ENCODE measurements at regions not wholly inside any gene's neighbourhood (a gene's known extent, or its start where the extent isn't known, plus 50 kb on each side); places are given as distances from the start of the nearest gene placed in this dataset.

DNA sequence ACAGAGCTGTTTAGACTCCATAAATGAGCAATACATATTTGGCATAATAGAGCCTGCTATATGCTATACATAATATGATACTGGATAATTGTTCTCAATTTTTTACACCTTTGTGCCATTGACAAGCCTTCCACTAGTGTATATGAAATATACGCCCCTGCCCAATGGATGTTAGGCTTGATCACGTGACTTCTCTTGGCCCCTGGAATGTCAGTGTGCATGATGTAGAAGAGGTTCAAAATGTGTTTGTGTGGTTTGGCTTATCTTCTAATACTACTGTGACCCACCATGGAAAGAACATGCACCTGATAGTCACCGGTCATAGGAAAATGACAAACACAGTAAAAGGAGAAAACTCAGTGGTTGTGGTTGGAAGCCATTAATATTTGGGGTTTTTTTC, 479.4 kb downstream of the PCDH20 start:
- POLR2A ChIA-PET (ENCODE audit: unreplicated experiment) = no interaction called here
- H3K9me3 ChIP-seq (ENCODE audit: insufficient read depth, low read depth) = no peaks in the 10 kb centered on the region

DNA sequence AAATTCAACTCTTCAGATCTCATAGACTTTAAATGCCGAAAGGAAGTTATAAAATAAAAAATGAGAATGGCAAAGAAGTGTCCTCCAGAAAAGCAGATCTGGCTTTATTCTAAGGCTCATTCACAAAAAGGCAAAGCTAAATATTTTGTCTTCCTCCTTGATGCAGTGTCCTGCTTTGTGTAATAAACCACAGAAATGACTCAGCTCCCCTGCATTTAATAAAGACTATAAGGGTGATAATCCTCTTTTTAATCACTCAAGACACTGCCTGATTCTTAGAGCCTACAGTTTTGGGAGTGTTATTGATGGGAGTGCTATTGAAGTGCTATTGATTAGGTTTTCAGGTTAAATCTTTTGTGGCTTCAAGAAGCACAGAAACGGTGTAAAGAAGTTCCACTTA, 482.0 kb downstream of the PCDH20 start:
- ChIA-PET POLR2A (ENCODE audit: unreplicated experiment) (no interaction called here), CTCF (no interaction called here)
- H3K27me3 ChIP-seq (ENCODE audit: insufficient read depth, low read depth) = no peaks in the 10 kb centered on the region
- no peak overlapping the region for H3K4me2 ChIP-seq
- H3K27ac ChIP-seq = no peak overlapping the region
- H2AFZ ChIP-seq = no peak overlapping the region
- H3K79me2 ChIP-seq (ENCODE audit: low read depth) = no peaks in the 10 kb centered on the region
- no peaks in the 10 kb centered on the region for H4K20me1 ChIP-seq (ENCODE audit: insufficient read depth)
- H3K4me3 ChIP-seq = no peak overlapping the region
- TF ChIP-seq EZH2 (IDR thresholded peaks at IDR 0.05; ENCODE audit: low read depth) = no peak
- TF ChIP-seq, protein P1, sequence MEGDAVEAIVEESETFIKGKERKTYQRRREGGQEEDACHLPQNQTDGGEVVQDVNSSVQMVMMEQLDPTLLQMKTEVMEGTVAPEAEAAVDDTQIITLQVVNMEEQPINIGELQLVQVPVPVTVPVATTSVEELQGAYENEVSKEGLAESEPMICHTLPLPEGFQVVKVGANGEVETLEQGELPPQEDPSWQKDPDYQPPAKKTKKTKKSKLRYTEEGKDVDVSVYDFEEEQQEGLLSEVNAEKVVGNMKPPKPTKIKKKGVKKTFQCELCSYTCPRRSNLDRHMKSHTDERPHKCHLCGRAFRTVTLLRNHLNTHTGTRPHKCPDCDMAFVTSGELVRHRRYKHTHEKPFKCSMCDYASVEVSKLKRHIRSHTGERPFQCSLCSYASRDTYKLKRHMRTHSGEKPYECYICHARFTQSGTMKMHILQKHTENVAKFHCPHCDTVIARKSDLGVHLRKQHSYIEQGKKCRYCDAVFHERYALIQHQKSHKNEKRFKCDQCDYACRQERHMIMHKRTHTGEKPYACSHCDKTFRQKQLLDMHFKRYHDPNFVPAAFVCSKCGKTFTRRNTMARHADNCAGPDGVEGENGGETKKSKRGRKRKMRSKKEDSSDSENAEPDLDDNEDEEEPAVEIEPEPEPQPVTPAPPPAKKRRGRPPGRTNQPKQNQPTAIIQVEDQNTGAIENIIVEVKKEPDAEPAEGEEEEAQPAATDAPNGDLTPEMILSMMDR (conservative IDR thresholded peaks at IDR 0.05) = no peak
- no peaks in the 10 kb centered on the region for H3K9me2 ChIP-seq (ENCODE audit: insufficient read depth)
- BruUV-seq (replicated peaks) = no TSS peak
- no peaks in the 10 kb centered on the region for H3F3A ChIP-seq (ENCODE audit: insufficient read depth, low read depth)
- peaks cover 10% of the 10 kb centered on the region for H3K4me1 ChIP-seq (replicated peaks; ENCODE audit: insufficient read depth)
- intact Hi-C loops (cut with micrococcal nuclease; ENCODE audit: unreplicated experiment) = no loop called here
- no peaks in the 10 kb centered on the region for H3K36me3 ChIP-seq (ENCODE audit: low read depth)
- no peak for DNase-seq
- no peaks in the 10 kb centered on the region for H3K9me3 ChIP-seq (ENCODE audit: insufficient read depth, low read depth)

More for the DNA sequence above, 479.4 kb downstream of the PCDH20 start:
- H3K27me3 ChIP-seq (ENCODE audit: insufficient read depth, low read depth) = no peaks in the 10 kb centered on the region
- H3K4me2 ChIP-seq = no peak overlapping the region
- H3K79me2 ChIP-seq (ENCODE audit: low read depth) = no peaks in the 10 kb centered on the region
- intact Hi-C loops (cut with micrococcal nuclease; ENCODE audit: unreplicated experiment) = no loop called here
- CTCF ChIA-PET = no interaction called here
- TF ChIP-seq, protein P1 (conservative IDR thresholded peaks at IDR 0.05) = no peak
- no peak for TF ChIP-seq EZH2 (IDR thresholded peaks at IDR 0.05; ENCODE audit: low read depth)
- no peaks in the 10 kb centered on the region for H4K20me1 ChIP-seq (ENCODE audit: insufficient read depth)
- no peak overlapping the region for H2AFZ ChIP-seq
- H3K4me3 ChIP-seq = no peak overlapping the region
- no peaks in the 10 kb centered on the region for H3K36me3 ChIP-seq (ENCODE audit: low read depth)
- no peaks in the 10 kb centered on the region for H3K9me2 ChIP-seq (ENCODE audit: insufficient read depth)
- no peak overlapping the region for H3K27ac ChIP-seq
- no TSS peak for BruUV-seq (replicated peaks)
- H3K4me1 ChIP-seq (replicated peaks; ENCODE audit: insufficient read depth) = peaks cover 10% of the 10 kb centered on the region
- DNase-seq = no peak
- no peaks in the 10 kb centered on the region for H3F3A ChIP-seq (ENCODE audit: insufficient read depth, low read depth)

DNA sequence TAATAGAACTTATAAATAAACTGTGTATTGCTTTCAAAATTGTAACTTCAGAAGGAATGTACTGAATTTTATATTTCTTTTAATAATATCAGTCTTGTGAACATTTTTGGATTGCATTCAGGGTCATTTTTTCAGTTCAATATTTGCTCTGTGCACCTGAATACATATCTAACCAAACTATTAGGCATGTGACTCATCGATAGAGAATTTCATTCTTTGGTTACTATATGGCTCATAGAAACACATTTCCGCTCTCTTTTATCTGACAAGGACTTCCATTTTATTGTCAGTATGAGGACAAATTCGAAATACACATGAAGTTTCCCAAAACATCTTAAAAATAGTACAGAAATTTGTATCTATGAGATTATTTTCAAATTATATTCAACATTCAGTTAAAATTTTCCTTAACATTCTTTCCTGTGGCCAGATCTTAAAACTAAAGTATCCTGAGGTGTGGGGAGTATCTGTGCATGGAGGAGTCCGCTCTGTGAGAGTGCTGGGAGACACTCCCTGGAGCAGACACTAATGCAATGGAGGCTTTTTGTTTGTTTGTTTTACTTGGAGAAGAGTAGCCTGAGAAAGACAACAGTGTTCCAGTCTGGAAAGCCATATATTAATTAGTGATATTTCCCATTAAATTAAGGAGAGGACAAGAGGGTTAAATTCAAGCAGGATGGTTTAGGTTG, 483.6 kb downstream of the PCDH20 start:
- Histone ChIP-seq H2AFZ (no peak overlapping the region), H3K4me3 (no peak overlapping the region), H3K9me2 (ENCODE audit: insufficient read depth) (no peaks in the 10 kb centered on the region), H3K4me1 (replicated peaks; ENCODE audit: insufficient read depth) (peaks cover 10% of the 10 kb centered on the region), H4K20me1 (ENCODE audit: insufficient read depth) (no peaks in the 10 kb centered on the region), H3K27ac (no peak overlapping the region), H3K4me2 (no peak overlapping the region), H3K36me3 (ENCODE audit: low read depth) (no peaks in the 10 kb centered on the region), H3F3A (ENCODE audit: insufficient read depth, low read depth) (no peaks in the 10 kb centered on the region), H3K27me3 (ENCODE audit: insufficient read depth, low read depth) (no peaks in the 10 kb centered on the region), H3K79me2 (ENCODE audit: low read depth) (no peaks in the 10 kb centered on the region), H3K9me3 (ENCODE audit: insufficient read depth, low read depth) (no peaks in the 10 kb centered on the region)
- intact Hi-C loops (cut with micrococcal nuclease; ENCODE audit: unreplicated experiment) = no loop called here
- no TSS peak for BruUV-seq (replicated peaks)
- POLR2A ChIA-PET (ENCODE audit: unreplicated experiment) = no interaction called here
- DNase-seq = peak in 1 of 2 experiments; percentile 43
- TF ChIP-seq, protein P1 (conservative IDR thresholded peaks at IDR 0.05) = no peak
- TF ChIP-seq EZH2 (IDR thresholded peaks at IDR 0.05; ENCODE audit: low read depth) = no peak
- CTCF ChIA-PET = no interaction called here
